GM18508 (cell line): ENCODE measurements at regions not wholly inside any gene's neighbourhood (a gene's known extent, or its start where the extent isn't known, plus 50 kb on each side); places are given as distances from the start of the nearest gene placed in this dataset.

ENCODE experiments used
- ATAC-seq: cut with Tn5 transposase; IDR thresholded peaks from one replicate; pipeline ENCODE4 v1.9.1; 2021; ENCODE audit warnings: moderate number of reproducible peaks; ENCODE audit not compliant: insufficient read depth, unreplicated experiment

GRCh38 chr4:65791111-65791811, 121.0 kb upstream of the EPHA5 start:
- ATAC-seq, result no peak

- no peak for ATAC-seq
These were observed 119.5 kb upstream of the EPHA5 start for GRCh38 chr4:65789805-65790204.

- no peak for ATAC-seq
These were observed 119.1 kb upstream of the EPHA5 start for GRCh38 chr4:65789341-65789740.

- ATAC-seq, result no peak
These were observed 107.0 kb upstream of the EPHA5 start for GRCh38 chr4:65777270-65777669.

- no peak for ATAC-seq
These were observed 103.3 kb upstream of the EPHA5 start for GRCh38 chr4:65773636-65774035.

- no peak for ATAC-seq
These were observed 77.1 kb upstream of the EPHA5 start for GRCh38 chr4:65747386-65747785.

GRCh38 chr4:65738134-65738533, 67.8 kb upstream of the EPHA5 start:
- no peak for ATAC-seq

GRCh38 chr4:65737672-65738071, 67.4 kb upstream of the EPHA5 start:
- no peak for ATAC-seq

GRCh38 chr4:65724973-65725372, 54.7 kb upstream of the EPHA5 start:
- no peak for ATAC-seq
